MV-4-11 (cell line): ENCODE measurements at regions not wholly inside any gene's neighbourhood (a gene's known extent, or its start where the extent isn't known, plus 50 kb on each side); places are given as distances from the start of the nearest gene placed in this dataset.
"Not testable (repeated sequence)": the region's sequence is repeated elsewhere in the genome, so short reads cannot be mapped to it uniquely, and the experiment has no call there.

ENCODE experiments used
- DNase-seq: peaks from one replicate; lab custom pipeline; 2025; lab: John Stamatoyannopoulos, UW

GRCh38 chr2:31813016-31813415 is 197.8 kb downstream of the MEMO1 start:
- no peak for DNase-seq

- DNase-seq = peak; percentile 92
These were observed 198.6 kb downstream of the MEMO1 start for GRCh38 chr2:31812051-31812798.

- DNase-seq = no peak
These were observed 199.3 kb downstream of the MEMO1 start for GRCh38 chr2:31811482-31811881.

GRCh38 chr2:31810200-31810917 is 200.4 kb downstream of the MEMO1 start:
- DNase-seq = no peak

GRCh38 chr2:31805688-31806087 is 205.1 kb downstream of the MEMO1 start:
- no peak for DNase-seq

GRCh38 chr2:31803481-31804153 is 207.2 kb downstream of the MEMO1 start:
- not testable (repeated sequence) for DNase-seq

GRCh38 chr2:31802711-31803110 is 208.1 kb downstream of the MEMO1 start:
- DNase-seq = no peak

- peak; percentile 12 for DNase-seq
These were observed 211.5 kb downstream of the MEMO1 start for GRCh38 chr2:31799282-31799681.

GRCh38 chr2:31788273-31788672 is 207.5 kb upstream of the SRD5A2 start:
- no peak for DNase-seq

- no peak for DNase-seq
These were observed 205.1 kb upstream of the SRD5A2 start for GRCh38 chr2:31785876-31786275.

GRCh38 chr2:31784868-31785267 is 204.1 kb upstream of the SRD5A2 start:
- DNase-seq = no peak

- DNase-seq = not testable (repeated sequence)
These were observed 202.8 kb upstream of the SRD5A2 start for GRCh38 chr2:31783446-31784091.

GRCh38 chr2:31778153-31778552 is 197.4 kb upstream of the SRD5A2 start:
- no peak for DNase-seq

- no peak for DNase-seq
These were observed 190.0 kb upstream of the SRD5A2 start for GRCh38 chr2:31770741-31771140.

GRCh38 chr2:31765078-31765945 is 184.6 kb upstream of the SRD5A2 start:
- DNase-seq = no peak

GRCh38 chr2:31764169-31764568 is 183.4 kb upstream of the SRD5A2 start:
- no peak for DNase-seq

- DNase-seq = no peak
These were observed 181.3 kb upstream of the SRD5A2 start for GRCh38 chr2:31762085-31762484.

GRCh38 chr2:31757351-31757750 is 176.6 kb upstream of the SRD5A2 start:
- DNase-seq = not testable (repeated sequence)

GRCh38 chr2:31748746-31749145 is 168.0 kb upstream of the SRD5A2 start:
- not testable (repeated sequence) for DNase-seq

- no peak for DNase-seq
These were observed 167.3 kb upstream of the SRD5A2 start for GRCh38 chr2:31748041-31748440.

- DNase-seq = no peak
These were observed 158.4 kb upstream of the SRD5A2 start for GRCh38 chr2:31739161-31739560.
